ENCODE measurements at regions not wholly inside any gene's neighbourhood (a gene's known extent, or its start where the extent isn't known, plus 50 kb on each side); places are given as distances from the start of the nearest gene placed in this dataset.

- DNase-seq: no peak
These were observed 557.7 kb downstream of the BRD1 start for GRCh38 chr22:49269928-49270327.

- no peak for DNase-seq
These were observed 558.3 kb downstream of the BRD1 start for GRCh38 chr22:49269371-49269770.

GRCh38 chr22:49268924-49269323 is 558.7 kb downstream of the BRD1 start:
- no peak for DNase-seq

- no peak for DNase-seq
These were observed 559.7 kb downstream of the BRD1 start for GRCh38 chr22:49267996-49268395.

GRCh38 chr22:49266561-49267519 is 560.8 kb downstream of the BRD1 start:
- DNase-seq: no peak

GRCh38 chr22:49264696-49265095 is 563.0 kb downstream of the BRD1 start:
- no peak for DNase-seq

GRCh38 chr22:49263101-49263500 is 564.6 kb downstream of the BRD1 start:
- no peak for DNase-seq

- DNase-seq: no peak
These were observed 565.5 kb downstream of the BRD1 start for GRCh38 chr22:49262167-49262566.

GRCh38 chr22:49261616-49262015 is 566.1 kb downstream of the BRD1 start:
- DNase-seq: no peak

- no peak for DNase-seq
These were observed 566.7 kb downstream of the BRD1 start for GRCh38 chr22:49260681-49261580.

- DNase-seq: no peak
These were observed 567.6 kb downstream of the BRD1 start for GRCh38 chr22:49259839-49260615.

- no peak for DNase-seq
These were observed 569.3 kb downstream of the BRD1 start for GRCh38 chr22:49258107-49259010.

GRCh38 chr22:49257551-49257961 is 570.1 kb downstream of the BRD1 start:
- no peak for DNase-seq

GRCh38 chr22:49255741-49256318 is 571.8 kb downstream of the BRD1 start:
- no peak for DNase-seq

- no peak for DNase-seq
These were observed 572.5 kb downstream of the BRD1 start for GRCh38 chr22:49255154-49255553.

- no peak for DNase-seq
These were observed 574.0 kb downstream of the BRD1 start for GRCh38 chr22:49253656-49254055.

GRCh38 chr22:49251371-49251770 is 576.3 kb downstream of the BRD1 start:
- DNase-seq: no peak

- DNase-seq: no peak
These were observed 580.3 kb downstream of the BRD1 start for GRCh38 chr22:49247194-49247924.

- DNase-seq: no peak
These were observed 582.9 kb downstream of the BRD1 start for GRCh38 chr22:49244466-49245420.

Data from NCI-H1417 treated with DMSO at 0.1 percent for 48 hours (cell line).